Upper lobe of left lung (tissue), 6 donors: ENCODE measurements at regions not wholly inside any gene's neighbourhood (a gene's known extent, or its start where the extent isn't known, plus 50 kb on each side); places are given as distances from the start of the nearest gene placed in this dataset.

Experiments used
- ATAC-seq, 2 donors: fragments of 200-7000 bp; cut with Tn5 transposase; one replicate each; pipeline ENCODE4 v1.9.1; 2022; ENCODE audit warnings: mild to moderate bottlenecking in 2 of 2, moderate library complexity in 2 of 2; ENCODE audit not compliant: low FRiP score in 2 of 2
- DNase-seq, 2 donors: peaks; one replicate each; pipeline ENCODE4 v3.0.0-alpha.2; 2019 to 2020
- H3K27ac ChIP-seq, 4 donors: fragments of 200-600 bp; sonication (generic); one replicate each; pipeline ENCODE4 v1.5.1; 2016 to 2019
- H3K27me3 ChIP-seq, 4 donors: fragments of 200-600 bp; sonication (generic); one replicate each; pipeline ENCODE4 v1.5.1; 2017 to 2019
- H3K36me3 ChIP-seq, 4 donors: fragments of 200-600 bp; sonication (generic); one replicate each; pipeline ENCODE4 v1.5.1; 2016 to 2019
- H3K4me1 ChIP-seq, 4 donors: fragments of 200-600 bp; sonication (generic); one replicate each; pipeline ENCODE4 v1.5.1; 2018 to 2019
- H3K4me3 ChIP-seq, 4 donors: fragments of 200-600 bp; sonication (generic); one replicate each; pipeline ENCODE4 v1.5.1; 2017 to 2019; ENCODE audit warnings: mild to moderate bottlenecking in 2 of 4, moderate library complexity in 1 of 4
- H3K9me3 ChIP-seq, 4 donors: fragments of 200-600 bp; sonication (generic); one replicate each; pipeline ENCODE4 v1.5.1; 2018 to 2019
- EP300 ChIP-seq, 4 donors: sonication (generic); formaldehyde crosslinking; IDR thresholded peaks; one replicate each; pipeline ENCODE4 v1.5.1; 2017; ENCODE audit warnings: antibody characterized with exemption in 4 of 4, control low read depth in 2 of 4
- POLR2A ChIP-seq, 4 donors: fragments of 450-650 bp; IDR thresholded peaks; one replicate each; pipeline ENCODE4 v1.5.1; 2016 to 2017; ENCODE audit warnings: antibody characterized with exemption in 4 of 4, mild to moderate bottlenecking in 2 of 4
- POLR2AphosphoS5 ChIP-seq, 2 donors: sonication (generic); formaldehyde crosslinking; IDR thresholded peaks; one replicate each; pipeline ENCODE4 v1.5.1; 2017; ENCODE audit warnings: antibody characterized with exemption in 2 of 2
- WGBS, 2 donors: methylation state at CpG; one replicate each; pipeline ENCODE4 v1.1.5; 2017 to 2018; 5-methylcytosine and 5-hydroxymethylcytosine counted together
- TF ChIP-seq, protein P1 (sequence below), 6 experiments: fragments of 450-650 bp in 4 of 6; fragments of 200-600 bp in 2 of 6; sonication (generic) in 2 of 6; IDR thresholded peaks; one replicate each; pipeline ENCODE4 v1.5.1; 2016 to 2019; ENCODE audit warnings: antibody characterized with exemption in 6 of 6
- donor health status: DM: no; HTN: no; CAD: no; lungs with moderate emphysema.
- donor health status: DM: no; HTN: yes; CAD: no; lungs with severe emphysema.

DNA sequence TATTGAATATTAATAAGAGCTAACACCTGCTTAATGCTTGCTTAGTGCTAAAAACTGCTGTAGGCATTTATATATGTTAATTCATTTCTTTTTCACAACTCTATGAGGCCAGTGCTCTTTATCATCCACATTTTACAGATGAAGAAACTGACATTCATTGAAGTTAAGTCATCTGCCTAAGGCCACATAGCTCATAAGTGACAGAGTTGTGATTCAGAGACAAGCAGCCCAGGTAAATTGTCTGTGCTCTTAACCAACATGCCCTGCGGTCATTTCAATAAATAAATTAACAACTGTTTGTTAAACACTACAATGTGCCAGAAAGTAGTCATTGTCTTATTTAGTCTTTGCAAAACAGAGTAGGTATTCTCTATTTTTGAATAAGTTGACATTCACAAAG, 1354.4 kb upstream of the C9orf72 start:
- H3K4me1 ChIP-seq = no peaks in the 10 kb centered on the region
- no peak overlapping the region for H3K27ac ChIP-seq
- no peak overlapping the region for H3K4me3 ChIP-seq
- H3K9me3 ChIP-seq = no peaks in the 10 kb centered on the region
- DNase-seq = no peak
- 56 to 62% methylated on average over 1 of the region's 1 CpG for WGBS, 2 donors
- TF ChIP-seq EP300 (IDR thresholded peaks at IDR 0.05) (no peak), POLR2AphosphoS5 (IDR thresholded peaks at IDR 0.05) (no peak), POLR2A (IDR thresholded peaks at IDR 0.05) (no peak)
- TF ChIP-seq, protein P1, sequence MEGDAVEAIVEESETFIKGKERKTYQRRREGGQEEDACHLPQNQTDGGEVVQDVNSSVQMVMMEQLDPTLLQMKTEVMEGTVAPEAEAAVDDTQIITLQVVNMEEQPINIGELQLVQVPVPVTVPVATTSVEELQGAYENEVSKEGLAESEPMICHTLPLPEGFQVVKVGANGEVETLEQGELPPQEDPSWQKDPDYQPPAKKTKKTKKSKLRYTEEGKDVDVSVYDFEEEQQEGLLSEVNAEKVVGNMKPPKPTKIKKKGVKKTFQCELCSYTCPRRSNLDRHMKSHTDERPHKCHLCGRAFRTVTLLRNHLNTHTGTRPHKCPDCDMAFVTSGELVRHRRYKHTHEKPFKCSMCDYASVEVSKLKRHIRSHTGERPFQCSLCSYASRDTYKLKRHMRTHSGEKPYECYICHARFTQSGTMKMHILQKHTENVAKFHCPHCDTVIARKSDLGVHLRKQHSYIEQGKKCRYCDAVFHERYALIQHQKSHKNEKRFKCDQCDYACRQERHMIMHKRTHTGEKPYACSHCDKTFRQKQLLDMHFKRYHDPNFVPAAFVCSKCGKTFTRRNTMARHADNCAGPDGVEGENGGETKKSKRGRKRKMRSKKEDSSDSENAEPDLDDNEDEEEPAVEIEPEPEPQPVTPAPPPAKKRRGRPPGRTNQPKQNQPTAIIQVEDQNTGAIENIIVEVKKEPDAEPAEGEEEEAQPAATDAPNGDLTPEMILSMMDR (IDR thresholded peaks at IDR 0.05) = no peak
- no peaks in the 10 kb centered on the region for H3K27me3 ChIP-seq
- ATAC-seq = no peak
- no peaks in the 10 kb centered on the region for H3K36me3 ChIP-seq

DNA sequence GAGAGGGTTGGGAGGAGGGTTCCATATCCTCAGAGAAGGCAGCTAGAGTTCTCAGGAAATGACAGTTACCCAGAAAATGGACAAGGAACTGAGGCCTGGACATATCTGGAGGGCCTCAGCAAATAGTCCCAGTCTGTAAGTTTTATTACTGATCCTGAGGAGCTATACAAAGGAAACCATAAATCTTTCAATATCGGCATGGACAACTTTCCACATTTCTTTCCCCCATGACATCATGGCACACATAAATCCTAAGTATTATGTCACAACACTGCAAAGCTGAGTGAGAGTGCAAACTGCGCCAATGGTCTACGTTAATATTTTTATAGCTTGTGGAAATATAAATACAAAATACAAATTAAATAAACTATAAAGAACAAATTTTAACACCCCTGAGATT, 1356.2 kb upstream of the C9orf72 start:
- no peaks in the 10 kb centered on the region for H3K9me3 ChIP-seq
- H3K36me3 ChIP-seq = no peaks in the 10 kb centered on the region
- H3K4me3 ChIP-seq = no peak overlapping the region
- 63 to 65% methylated on average over 3 of the region's 3 CpGs for WGBS, 2 donors
- no peak for TF ChIP-seq POLR2AphosphoS5 (IDR thresholded peaks at IDR 0.05)
- TF ChIP-seq, protein P1 (IDR thresholded peaks at IDR 0.05) = no peak
- TF ChIP-seq EP300 (IDR thresholded peaks at IDR 0.05) = no peak
- no peak for TF ChIP-seq POLR2A (IDR thresholded peaks at IDR 0.05)
- no peaks in the 10 kb centered on the region for H3K27me3 ChIP-seq
- ATAC-seq (no peak), DNase-seq (no peak)
- H3K27ac ChIP-seq = no peak overlapping the region
- no peaks in the 10 kb centered on the region for H3K4me1 ChIP-seq

GRCh38 chr9:28930766-28931165, 1357.5 kb upstream of the C9orf72 start:
- Histone ChIP-seq H3K4me3 (no peak overlapping the region), H3K9me3 (no peaks in the 10 kb centered on the region), H3K4me1 (no peaks in the 10 kb centered on the region), H3K27ac (no peak overlapping the region), H3K36me3 (no peaks in the 10 kb centered on the region), H3K27me3 (no peaks in the 10 kb centered on the region)
- ATAC-seq = no peak
- TF ChIP-seq EP300 (IDR thresholded peaks at IDR 0.05) (no peak), POLR2AphosphoS5 (IDR thresholded peaks at IDR 0.05) (no peak), POLR2A (IDR thresholded peaks at IDR 0.05) (no peak)
- TF ChIP-seq, protein P1 (IDR thresholded peaks at IDR 0.05) = no peak
- WGBS, 2 donors = 85 to 91% methylated on average over 3 of the region's 3 CpGs
- no peak for DNase-seq

DNA sequence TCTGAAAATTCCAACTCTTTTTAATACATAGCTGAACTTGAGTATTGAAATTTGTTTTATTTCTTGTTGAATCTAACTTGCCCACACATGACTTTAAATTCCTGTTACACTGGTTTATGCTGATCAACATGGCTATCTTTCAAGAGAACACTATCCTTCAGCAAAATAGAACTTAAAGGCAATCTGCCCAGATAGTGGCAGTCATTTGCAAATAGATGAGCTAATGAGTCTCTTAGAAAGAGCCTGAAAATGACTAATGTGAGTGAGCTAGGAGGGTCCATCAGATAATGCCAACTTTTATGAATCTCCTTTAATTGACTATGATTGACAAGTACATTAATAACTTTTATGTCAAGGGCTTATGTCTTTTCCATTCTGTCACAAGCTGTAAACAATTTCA, 1360.8 kb upstream of the C9orf72 start:
- no peak for ATAC-seq
- no peak for DNase-seq

DNA sequence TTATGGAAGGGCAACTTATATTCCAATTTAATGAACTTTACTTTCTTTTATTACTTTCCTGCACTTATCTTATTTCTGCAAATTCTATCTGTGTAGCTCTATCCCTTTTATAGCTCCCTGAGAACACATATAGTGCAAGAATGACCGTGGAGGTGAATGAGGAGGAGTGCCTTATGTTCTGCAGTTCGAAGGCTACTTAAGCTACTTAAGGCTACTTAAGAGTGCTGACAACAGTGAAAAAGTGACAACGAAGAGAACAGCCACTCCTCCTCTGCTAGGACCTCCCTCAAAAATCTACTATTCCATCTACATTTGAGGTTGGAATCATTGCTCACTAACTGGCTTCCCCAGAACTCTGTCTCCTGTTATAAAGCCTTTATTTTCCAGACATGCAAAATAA, 1365.7 kb upstream of the C9orf72 start:
- Histone ChIP-seq H3K27me3 (no peaks in the 10 kb centered on the region), H3K4me3 (no peak overlapping the region), H3K36me3 (no peaks in the 10 kb centered on the region), H3K4me1 (no peaks in the 10 kb centered on the region), H3K27ac (no peak overlapping the region), H3K9me3 (no peaks in the 10 kb centered on the region)
- TF ChIP-seq, protein P1 (IDR thresholded peaks at IDR 0.05) = no peak
- no peak for TF ChIP-seq POLR2AphosphoS5 (IDR thresholded peaks at IDR 0.05)
- 26 to 29% methylated on average over 3 of the region's 3 CpGs for WGBS, 2 donors
- DNase-seq (no peak), ATAC-seq (no peak)

More for the DNA sequence above, 1360.8 kb upstream of the C9orf72 start:
- TF ChIP-seq POLR2AphosphoS5 (IDR thresholded peaks at IDR 0.05) (no peak), POLR2A (IDR thresholded peaks at IDR 0.05) (no peak), EP300 (IDR thresholded peaks at IDR 0.05) (no peak)
- TF ChIP-seq, protein P1 (IDR thresholded peaks at IDR 0.05) = no peak
- H3K27ac ChIP-seq = no peak overlapping the region
- no peaks in the 10 kb centered on the region for H3K4me1 ChIP-seq
- no peaks in the 10 kb centered on the region for H3K27me3 ChIP-seq
- H3K9me3 ChIP-seq = no peaks in the 10 kb centered on the region
- no peak overlapping the region for H3K4me3 ChIP-seq
- H3K36me3 ChIP-seq = no peaks in the 10 kb centered on the region
